ENCODE measurements at regions not wholly inside any gene's neighbourhood (a gene's known extent, or its start where the extent isn't known, plus 50 kb on each side); places are given as distances from the start of the nearest gene placed in this dataset.

DNA sequence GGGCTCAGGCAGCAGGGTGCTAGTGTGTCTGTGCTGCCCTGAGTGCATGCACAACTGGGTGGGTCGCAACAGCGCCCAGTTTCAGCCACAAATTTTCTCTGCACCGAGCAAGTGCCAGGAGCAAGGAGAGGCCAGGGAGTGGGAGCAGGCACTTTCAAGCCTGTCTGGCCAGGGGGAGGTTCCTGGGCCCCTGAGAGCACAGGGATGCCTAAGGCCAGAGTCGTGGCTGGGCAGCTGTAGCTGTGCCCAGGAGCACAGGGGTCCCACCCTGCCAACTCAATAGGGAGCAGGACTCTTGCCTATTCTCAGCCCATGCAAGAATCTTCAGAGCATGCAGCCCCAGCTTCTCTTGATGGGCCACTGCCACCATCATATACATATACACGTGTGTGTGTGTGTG, 1577.4 kb downstream of the KCNT2 start:
- H3K4me1 Mint-ChIP-seq (ENCODE audit: low read depth, unreplicated experiment), result no peaks in the 10 kb centered on the region

DNA sequence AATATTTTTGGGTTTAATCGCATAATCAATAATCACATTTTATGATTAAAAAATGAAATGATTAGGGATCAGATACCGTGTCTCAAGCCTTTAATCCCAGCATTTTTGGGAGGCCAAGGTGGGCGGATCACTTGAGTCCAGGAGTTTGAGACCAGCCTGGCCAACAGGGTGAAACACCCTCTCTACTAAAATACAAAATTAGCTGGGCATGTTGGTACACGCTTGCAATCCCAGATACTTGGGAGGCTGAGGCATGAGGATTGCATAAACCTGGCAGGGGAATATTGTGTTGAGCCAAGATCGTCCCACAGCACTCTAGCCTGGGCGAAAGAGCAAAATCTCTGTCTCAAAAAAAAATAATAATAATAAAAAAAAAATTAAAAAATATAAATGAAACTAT, 1581.4 kb downstream of the KCNT2 start:
- Mint-ChIP-seq H3K9me3 (ENCODE audit: unreplicated experiment) (peaks cover 2% of the 10 kb centered on the region), H3K27me3 (ENCODE audit: unreplicated experiment) (no peaks in the 10 kb centered on the region), H3K36me3 (ENCODE audit: unreplicated experiment) (no peaks in the 10 kb centered on the region), H3K4me1 (ENCODE audit: low read depth, unreplicated experiment) (no peaks in the 10 kb centered on the region), H3K4me3 (ENCODE audit: unreplicated experiment) (no peak overlapping the region), H3K27ac (ENCODE audit: unreplicated experiment) (no peak overlapping the region)
- no peak for DNase-seq
- TF ChIP-seq, protein P1, sequence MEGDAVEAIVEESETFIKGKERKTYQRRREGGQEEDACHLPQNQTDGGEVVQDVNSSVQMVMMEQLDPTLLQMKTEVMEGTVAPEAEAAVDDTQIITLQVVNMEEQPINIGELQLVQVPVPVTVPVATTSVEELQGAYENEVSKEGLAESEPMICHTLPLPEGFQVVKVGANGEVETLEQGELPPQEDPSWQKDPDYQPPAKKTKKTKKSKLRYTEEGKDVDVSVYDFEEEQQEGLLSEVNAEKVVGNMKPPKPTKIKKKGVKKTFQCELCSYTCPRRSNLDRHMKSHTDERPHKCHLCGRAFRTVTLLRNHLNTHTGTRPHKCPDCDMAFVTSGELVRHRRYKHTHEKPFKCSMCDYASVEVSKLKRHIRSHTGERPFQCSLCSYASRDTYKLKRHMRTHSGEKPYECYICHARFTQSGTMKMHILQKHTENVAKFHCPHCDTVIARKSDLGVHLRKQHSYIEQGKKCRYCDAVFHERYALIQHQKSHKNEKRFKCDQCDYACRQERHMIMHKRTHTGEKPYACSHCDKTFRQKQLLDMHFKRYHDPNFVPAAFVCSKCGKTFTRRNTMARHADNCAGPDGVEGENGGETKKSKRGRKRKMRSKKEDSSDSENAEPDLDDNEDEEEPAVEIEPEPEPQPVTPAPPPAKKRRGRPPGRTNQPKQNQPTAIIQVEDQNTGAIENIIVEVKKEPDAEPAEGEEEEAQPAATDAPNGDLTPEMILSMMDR (IDR thresholded peaks at IDR 0.05; ENCODE audit: partially characterized antibody, unreplicated experiment), result no peak

More for the DNA sequence above, 1577.4 kb downstream of the KCNT2 start:
- TF ChIP-seq, protein P1 (IDR thresholded peaks at IDR 0.05; ENCODE audit: partially characterized antibody, unreplicated experiment), result no peak
- H3K36me3 Mint-ChIP-seq (ENCODE audit: unreplicated experiment), result no peaks in the 10 kb centered on the region
- H3K4me3 Mint-ChIP-seq (ENCODE audit: unreplicated experiment), result no peak overlapping the region
- H3K9me3 Mint-ChIP-seq (ENCODE audit: unreplicated experiment), result peaks cover 2% of the 10 kb centered on the region
- no peak for DNase-seq
- no peaks in the 10 kb centered on the region for H3K27me3 Mint-ChIP-seq (ENCODE audit: unreplicated experiment)
- H3K27ac Mint-ChIP-seq (ENCODE audit: unreplicated experiment), result no peak overlapping the region

DNA sequence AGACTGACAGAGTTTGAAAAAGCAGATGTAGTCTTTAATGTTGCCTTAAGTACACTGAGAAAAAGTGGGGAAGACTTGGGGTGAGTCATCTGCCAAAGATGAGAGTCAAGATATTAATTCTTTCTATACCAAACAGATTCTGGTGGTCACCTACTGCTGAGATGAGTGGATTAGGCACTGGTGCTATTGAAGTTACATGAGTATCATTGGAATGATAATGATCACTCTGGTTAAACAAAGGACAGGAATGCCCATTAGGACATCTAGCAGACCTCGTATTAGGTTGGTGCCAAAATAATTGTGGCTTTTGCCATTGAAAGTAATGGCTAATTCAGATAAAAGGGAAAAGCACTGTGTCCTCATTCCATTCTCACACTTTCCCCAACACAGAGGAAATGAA, 1588.9 kb downstream of the KCNT2 start:
- Mint-ChIP-seq H3K36me3 (ENCODE audit: unreplicated experiment) (no peaks in the 10 kb centered on the region), H3K9me3 (ENCODE audit: unreplicated experiment) (no peaks in the 10 kb centered on the region), H3K27ac (ENCODE audit: unreplicated experiment) (no peak overlapping the region), H3K27me3 (ENCODE audit: unreplicated experiment) (no peaks in the 10 kb centered on the region), H3K4me3 (ENCODE audit: unreplicated experiment) (no peak overlapping the region), H3K4me1 (ENCODE audit: low read depth, unreplicated experiment) (no peaks in the 10 kb centered on the region)
- no peak for DNase-seq
- TF ChIP-seq, protein P1 (IDR thresholded peaks at IDR 0.05; ENCODE audit: partially characterized antibody, unreplicated experiment), result no peak

DNA sequence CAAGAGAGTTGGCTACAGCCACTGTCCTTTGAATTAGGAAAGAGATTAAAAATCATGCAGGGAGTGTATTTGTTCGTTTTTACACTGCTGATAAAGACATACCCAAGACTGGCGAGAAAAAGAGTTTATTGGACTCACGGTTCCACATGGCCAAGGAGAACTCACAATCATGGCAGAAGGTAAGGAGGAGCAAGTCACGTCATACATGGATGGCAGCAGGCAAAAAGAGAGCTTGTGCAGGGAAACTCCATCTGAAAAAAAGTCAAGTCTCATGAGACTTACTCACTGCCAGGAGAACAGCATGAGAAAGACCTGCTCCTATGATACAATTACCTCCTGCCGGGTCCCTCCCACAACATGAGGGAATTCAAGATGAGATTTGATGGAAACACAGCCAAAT, 1595.2 kb downstream of the KCNT2 start:
- H3K27me3 Mint-ChIP-seq (ENCODE audit: unreplicated experiment), result no peaks in the 10 kb centered on the region
- H3K9me3 Mint-ChIP-seq (ENCODE audit: unreplicated experiment), result no peaks in the 10 kb centered on the region
- TF ChIP-seq, protein P1 (IDR thresholded peaks at IDR 0.05; ENCODE audit: partially characterized antibody, unreplicated experiment), result no peak
- no peaks in the 10 kb centered on the region for H3K4me1 Mint-ChIP-seq (ENCODE audit: low read depth, unreplicated experiment)
- no peak for DNase-seq
- no peak overlapping the region for H3K4me3 Mint-ChIP-seq (ENCODE audit: unreplicated experiment)
- H3K36me3 Mint-ChIP-seq (ENCODE audit: unreplicated experiment), result peaks cover 7% of the 10 kb centered on the region
- H3K27ac Mint-ChIP-seq (ENCODE audit: unreplicated experiment), result no peak overlapping the region

DNA sequence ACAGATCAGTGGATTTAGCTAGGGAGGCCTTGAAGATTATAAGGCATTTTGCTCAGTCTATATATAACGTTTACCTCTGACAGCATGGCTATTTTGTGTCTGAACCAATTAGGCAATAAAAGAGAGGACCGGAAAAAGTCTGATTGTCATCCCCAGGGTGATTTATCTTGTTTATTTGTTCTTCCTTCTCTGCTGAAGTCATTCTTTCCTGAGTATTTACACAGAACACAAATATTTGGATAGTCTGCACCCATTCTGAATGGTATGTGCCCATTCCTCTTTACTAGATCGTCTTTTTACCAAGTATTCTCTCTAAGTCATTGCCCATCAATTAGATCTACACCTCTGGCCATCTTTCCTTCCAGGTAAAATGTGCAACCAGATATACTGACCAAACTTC, 1602.9 kb downstream of the KCNT2 start:
- H3K36me3 Mint-ChIP-seq (ENCODE audit: unreplicated experiment), result no peaks in the 10 kb centered on the region
- TF ChIP-seq, protein P1 (IDR thresholded peaks at IDR 0.05; ENCODE audit: partially characterized antibody, unreplicated experiment), result no peak
- H3K27ac Mint-ChIP-seq (ENCODE audit: unreplicated experiment), result no peak overlapping the region
- H3K4me1 Mint-ChIP-seq (ENCODE audit: low read depth, unreplicated experiment), result no peaks in the 10 kb centered on the region
- no peaks in the 10 kb centered on the region for H3K9me3 Mint-ChIP-seq (ENCODE audit: unreplicated experiment)
- H3K4me3 Mint-ChIP-seq (ENCODE audit: unreplicated experiment), result no peak overlapping the region
- DNase-seq, result no peak
- H3K27me3 Mint-ChIP-seq (ENCODE audit: unreplicated experiment), result no peaks in the 10 kb centered on the region
